Stimulated activated CD8-positive, alpha-beta memory T cell treated with anti-CD3 and anti-CD28 coated beads, Interleukin-7, amount 100 ng/mL, for 48 hours (primary cell): ENCODE measurements at regions not wholly inside any gene's neighbourhood (a gene's known extent, or its start where the extent isn't known, plus 50 kb on each side); places are given as distances from the start of the nearest gene placed in this dataset.
"Not testable (repeated sequence)": the region's sequence is repeated elsewhere in the genome, so short reads cannot be mapped to it uniquely, and the experiment has no call there.

Source experiments
- DNase-seq, 2 donors: peaks; one replicate each; pipeline ENCODE4 v3.0.0-alpha.2; 2020; ENCODE audit warnings: low read depth in 1 of 2; ENCODE audit errors: extremely low read depth in 1 of 2

DNA sequence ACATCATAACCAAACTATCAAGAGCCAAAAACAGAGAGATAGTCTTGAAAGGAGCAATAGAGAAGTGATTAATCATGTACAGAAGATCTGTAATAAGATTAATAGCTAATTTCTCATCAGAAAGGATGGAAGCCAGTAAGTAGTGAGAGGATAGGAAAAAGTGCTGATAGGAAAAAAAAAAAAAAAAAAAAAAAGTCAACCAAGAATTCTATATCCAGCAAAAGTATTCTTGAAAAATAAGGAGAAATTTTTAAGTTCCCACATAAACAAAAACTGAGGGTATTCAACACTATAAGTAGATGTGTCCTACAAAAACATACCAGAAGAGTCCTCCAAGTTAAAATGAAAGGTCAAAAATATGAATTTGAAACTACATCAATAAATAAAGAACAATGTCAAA lies 218.7 kb upstream of the GPC6 start:
- no peak for DNase-seq

DNA sequence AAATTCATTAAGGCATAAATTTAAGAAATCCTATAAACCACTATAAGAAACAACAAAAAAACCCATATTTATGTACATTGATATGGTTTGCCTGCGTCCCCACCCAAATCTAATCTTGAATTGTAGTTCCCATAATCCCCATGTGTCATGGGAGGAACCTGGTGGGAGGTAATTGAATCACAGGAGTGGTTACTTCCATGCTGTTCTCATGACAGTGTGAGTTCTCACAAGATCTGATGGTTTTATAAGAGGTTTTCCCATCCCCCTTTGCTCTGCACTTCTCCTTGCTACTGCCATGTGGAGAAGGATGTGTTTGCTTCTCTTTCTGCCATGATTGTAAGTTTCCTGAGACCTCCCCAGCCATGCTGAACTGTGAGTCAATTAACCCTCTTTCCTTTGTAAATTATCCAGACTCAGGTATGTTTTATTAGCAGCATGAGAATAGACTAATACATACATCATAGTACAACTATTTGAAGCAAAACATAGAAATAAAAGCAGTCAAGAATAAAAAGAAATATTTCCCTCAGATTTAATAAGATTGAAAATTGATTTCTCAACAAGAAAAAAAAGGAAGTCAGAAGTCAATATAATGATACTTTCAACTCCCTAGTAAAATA lies 209.0 kb upstream of the GPC6 start:
- DNase-seq = no peak

DNA sequence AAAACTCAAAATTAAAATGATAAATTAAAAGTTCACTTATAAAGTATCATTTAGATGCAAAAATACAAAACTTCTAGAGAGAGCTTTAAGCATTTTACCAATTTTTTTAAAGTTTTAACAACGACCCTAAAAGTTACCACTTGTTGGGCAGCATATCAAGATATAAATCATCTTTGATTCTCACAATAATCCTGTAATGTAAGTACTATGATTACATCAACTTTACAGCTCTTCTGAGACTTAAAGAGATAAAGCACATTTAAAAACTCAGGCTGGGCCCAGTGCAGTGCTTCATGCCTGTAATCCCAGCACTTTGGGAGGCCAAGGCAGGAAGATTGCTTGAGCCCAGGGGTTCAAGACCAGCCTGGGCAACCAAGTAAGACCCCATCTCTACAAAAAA lies 202.7 kb upstream of the GPC6 start:
- no peak for DNase-seq

DNA sequence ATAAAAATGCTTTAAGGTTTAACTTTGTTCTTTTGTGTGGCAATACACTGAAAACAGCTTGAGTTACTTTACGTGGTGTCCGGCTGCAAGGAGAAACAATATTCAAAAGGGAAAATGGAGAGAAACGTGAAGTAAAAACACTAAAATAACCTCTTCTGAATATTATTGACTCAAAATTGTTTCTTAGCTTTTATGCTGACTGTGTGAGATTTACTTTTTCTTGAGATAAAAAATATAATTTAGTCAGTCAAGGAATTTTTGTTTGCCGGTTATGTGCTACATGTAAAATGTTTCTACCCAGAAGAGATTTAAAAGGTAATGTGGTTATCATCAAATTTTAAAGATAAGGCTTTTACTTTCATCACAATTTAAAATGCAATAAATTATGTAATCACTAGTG lies 200.6 kb upstream of the GPC6 start:
- no peak for DNase-seq

DNA sequence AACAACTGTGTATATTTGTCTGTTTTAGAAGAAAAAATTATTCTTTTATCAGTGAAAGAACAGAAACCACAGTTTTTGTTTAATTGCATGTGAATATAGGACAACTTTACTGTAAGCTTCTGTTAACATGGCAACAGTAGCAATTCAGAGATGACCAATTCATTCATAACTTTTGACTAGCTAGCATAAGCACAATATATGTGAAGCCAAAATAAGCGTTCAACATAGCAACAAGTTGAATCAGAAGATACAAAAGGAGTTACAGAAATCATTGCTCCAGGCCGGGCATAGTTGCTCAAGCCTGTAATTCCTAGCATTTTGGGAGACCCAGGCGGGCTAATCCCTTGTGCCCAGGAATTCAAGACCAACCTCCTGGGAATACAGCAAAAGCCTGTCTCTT lies 197.1 kb upstream of the GPC6 start:
- DNase-seq = no peak

DNA sequence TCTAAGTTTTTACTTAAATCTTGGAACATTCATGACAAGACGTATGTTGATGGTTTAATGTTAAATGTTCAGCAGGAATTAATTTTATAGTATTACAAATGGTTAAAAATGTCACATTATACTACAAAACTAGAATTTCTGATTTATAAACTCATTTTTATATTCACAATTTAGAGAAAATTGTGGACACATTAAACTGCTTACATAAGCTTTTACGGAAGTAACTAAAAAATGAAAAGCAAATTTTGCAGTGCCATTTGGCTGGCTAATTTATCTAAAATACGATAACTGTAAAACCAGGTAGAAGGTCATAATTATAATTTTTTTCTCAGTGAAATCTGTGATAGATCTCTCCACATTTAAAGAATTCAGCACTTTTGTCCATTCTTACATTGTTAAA lies 190.2 kb upstream of the GPC6 start:
- no peak for DNase-seq

DNA sequence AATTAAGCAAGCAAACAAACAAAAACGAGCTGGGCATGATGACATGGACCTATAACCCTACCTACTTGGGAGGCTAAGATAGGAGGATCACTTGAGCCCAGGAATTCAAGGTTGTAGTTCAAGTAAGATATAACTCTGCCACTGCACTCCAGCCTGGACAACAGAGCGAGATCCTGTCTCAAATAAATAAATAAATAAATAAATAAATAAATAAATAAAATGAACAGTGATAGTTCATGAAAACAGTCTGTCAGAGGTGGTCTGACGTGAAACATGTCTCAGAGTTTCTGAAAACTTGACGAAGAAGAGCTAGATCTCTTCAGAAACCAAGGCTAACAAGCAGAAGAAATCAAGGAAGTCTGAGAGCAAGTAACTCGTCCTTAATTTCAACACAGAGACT lies 188.8 kb upstream of the GPC6 start:
- DNase-seq = no peak

DNA sequence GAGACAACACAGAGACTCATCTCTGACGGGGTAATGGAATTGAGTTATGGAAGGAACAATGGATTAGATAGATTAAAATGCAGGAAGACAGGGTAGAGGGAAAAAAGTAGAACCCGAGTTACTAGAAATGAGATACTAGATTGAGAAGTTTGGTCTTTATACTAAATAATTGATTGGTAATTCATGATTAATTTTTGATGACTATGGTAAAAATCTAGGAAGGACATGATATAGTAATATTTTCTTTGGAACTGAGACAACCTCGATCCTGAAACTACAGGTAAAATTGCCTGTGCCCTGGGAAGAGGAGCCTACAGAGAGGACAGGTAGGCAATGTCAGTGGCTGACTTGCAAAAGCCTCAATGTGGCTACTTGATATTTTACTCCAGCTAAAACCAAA lies 188.4 kb upstream of the GPC6 start:
- no peak for DNase-seq

DNA sequence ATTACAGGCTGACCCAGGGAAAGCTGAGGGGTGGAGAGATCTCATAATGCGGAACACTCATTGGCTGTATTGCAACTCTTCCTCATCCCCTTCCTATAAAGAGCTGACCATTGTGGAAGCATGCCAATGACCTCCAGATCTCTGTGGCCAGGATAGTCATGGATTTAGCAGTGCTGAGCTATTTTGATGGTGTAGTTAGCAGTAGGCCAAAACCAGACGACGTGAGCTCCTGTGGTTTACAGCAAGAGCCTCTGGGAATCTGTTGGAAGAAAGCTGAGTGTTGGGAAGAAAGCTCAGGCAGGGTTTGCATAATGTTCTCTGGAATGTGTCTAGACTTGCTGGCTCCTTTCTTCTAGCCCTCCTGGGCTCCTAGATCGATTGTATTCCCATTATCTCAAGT lies 187.5 kb upstream of the GPC6 start:
- no peak for DNase-seq

DNA sequence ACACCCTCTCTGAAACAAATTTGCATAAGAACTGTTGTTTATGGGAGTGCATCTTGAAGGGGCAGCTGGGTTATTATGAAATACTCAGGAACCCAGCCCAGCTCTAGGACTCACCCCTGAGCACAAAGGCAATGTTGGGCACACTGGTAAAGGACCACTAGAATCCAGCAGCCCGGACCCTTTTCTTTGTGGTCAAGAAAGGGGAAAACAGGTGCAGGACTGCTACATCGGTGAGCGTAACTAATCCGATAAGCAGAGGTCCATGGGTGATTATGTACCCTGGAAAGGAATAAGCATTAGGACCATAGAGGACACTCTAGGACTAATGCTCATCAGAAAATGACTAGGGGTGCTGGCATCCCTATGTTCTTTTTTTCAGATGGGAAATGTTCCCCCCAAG lies 185.0 kb upstream of the GPC6 start:
- DNase-seq = not testable (repeated sequence)

DNA sequence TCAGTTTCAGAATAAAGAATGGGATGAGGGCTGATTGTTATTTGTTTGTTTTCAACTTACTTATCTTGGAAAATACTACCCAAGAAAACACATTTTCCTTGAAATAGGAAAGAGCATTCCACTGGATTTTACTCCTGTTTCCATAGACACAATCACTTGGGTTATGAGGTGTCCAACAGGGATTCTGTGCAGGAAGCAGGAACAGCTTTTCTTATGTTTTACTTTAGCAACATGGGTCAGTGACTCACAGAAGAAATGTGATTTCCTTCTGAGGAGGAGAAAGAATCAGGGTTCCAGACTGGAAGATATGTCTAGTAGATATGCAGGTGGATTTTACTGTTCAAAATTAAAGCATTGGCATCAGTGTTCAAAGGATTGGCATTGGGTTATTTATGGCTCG lies 180.8 kb upstream of the GPC6 start:
- no peak for DNase-seq

DNA sequence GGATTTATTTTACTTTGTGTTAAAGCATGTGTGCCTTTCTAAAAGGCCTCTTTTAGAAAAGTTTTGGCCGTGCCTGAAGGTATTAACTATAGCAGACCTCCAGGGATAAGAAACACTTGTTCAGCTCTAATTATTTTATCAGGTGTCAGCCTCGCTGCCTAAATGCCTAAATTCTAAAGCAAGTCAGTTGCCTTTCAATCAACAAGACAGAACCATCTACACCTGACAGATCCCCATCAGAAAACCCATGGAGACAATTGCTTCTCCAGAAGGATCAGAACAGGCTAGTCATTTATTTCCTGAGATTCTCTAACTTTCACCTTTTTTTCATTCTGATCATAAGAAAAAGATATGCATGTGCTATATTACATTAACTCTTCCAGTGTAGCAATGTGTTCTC lies 171.4 kb upstream of the GPC6 start:
- DNase-seq = no peak

DNA sequence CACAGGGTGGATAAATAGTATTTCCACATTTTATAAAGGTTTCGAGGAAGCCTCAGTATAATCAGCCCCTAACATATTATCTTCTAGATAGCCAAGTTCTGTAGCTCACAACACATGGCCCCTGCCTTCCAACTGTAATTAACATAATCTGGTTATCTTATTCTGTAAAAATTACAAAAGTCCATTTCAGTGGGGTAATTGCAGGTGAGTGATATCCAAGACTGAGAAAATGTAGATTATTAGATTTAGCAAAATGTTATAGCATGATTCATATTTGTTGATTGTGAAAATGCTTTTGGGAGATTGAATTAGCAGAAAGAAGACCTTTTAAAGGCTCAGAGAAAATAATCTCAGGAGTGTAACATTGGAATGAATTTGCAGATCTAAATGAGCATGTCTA lies 168.3 kb upstream of the GPC6 start:
- no peak for DNase-seq

DNA sequence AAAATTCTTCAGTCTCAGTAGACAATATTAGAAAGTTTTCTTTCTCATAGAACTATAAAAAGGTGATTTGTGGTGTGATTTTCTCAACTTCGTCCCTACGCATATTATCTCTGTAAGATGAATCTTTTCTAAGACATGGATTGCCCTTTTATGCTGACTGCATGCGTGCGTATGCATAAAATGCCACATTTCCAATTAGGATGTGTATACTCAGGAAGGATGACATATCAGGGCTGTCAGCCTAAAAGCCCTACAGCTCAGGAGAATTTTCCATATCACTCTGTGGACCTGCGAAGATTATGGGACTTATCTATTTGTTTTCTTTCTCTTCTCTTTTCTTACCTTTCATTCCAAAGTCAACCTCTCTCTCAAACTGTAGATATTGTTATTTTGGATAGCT lies 166.5 kb upstream of the GPC6 start:
- no peak for DNase-seq

DNA sequence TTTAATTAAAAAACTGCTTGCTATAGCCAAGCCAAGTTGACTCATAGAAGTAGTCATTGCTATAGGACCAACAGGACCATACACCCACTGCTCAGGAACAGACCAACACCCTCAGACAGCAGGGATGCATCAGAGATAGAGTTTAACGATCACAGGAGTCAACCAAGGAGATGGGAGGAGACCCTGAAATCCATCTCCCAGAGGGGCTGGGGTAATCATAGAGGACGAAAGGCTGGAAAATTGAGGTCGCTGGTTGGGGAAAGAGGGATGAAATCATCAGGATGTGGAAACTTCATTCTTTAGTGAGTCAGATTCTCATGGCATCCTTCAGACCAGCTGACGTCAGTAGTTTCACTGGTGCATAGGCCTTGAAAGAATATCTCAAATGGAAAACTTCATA lies 160.4 kb upstream of the GPC6 start:
- no peak for DNase-seq

DNA sequence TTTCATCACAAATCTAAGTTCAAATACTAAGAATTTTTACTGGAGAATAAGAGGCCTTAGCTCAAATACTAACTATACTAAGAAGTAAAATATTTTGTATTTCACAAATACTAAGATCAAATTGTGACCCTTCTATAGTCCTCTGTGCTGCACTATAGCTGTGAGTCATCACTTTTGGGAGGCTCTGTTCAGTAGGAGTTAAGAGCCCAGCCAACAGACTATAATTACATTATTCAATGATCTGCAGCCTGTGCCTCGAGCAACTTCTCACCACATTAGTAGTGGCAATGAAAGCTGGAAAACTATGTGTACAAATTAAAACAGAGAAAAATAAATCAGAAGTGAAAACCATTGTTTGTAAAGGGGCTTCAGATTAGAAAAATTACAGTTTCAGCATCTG lies 147.3 kb upstream of the GPC6 start:
- no peak for DNase-seq

DNA sequence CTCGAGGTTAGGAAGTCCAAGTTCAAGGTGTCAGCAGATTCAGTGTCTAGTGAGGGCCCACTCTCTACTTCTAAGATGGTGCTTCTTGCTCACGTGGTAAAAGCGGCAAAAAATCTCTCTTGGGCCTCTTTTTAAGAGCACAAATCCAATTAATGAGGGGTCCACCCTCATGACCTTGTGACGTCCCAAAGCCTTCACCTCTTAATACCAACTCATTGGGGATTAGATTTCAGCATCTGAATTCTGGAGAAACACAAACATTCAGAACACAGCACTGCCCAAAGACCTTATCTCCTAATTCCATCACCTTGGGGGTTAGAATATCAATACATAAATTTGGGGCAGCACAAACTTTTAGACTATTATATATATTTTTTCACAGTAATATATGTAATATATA lies 146.4 kb upstream of the GPC6 start:
- DNase-seq = no peak

DNA sequence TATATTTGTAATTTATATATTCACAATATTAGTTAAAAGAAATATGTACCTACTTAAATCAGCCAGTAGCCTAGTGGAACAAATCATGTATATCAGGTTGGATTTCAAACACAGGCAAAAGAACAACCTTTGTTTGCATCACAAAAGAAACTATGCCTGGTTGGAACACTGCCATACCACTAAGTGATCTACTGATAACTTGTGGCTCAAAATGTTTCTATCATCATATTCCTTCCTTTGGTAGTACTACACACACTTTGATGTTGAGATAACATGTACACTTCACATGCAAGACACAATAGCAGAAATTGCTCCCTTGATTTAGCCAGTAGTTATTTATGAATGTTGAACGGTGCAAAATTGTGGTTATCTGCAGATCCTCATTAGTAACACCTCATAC lies 146.0 kb upstream of the GPC6 start:
- DNase-seq = no peak

DNA sequence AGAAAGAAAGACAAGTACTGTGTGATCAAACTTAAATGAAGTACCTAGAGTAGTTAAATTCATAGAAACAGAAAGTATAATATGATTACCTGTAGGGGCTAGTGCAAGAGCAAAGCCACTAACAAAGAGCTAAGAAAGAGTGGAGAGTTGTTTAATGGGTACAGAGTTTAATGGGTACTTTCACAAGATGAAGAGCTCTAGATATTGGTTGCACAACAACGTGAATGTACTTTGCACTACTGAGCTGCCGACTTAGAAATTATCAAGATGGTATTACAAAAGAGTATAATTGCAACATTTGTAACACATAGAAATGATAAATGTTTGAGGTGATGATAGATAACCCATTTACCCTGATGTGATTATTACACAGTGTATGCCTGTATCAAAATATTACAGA lies 140.3 kb upstream of the GPC6 start:
- DNase-seq = no peak

DNA sequence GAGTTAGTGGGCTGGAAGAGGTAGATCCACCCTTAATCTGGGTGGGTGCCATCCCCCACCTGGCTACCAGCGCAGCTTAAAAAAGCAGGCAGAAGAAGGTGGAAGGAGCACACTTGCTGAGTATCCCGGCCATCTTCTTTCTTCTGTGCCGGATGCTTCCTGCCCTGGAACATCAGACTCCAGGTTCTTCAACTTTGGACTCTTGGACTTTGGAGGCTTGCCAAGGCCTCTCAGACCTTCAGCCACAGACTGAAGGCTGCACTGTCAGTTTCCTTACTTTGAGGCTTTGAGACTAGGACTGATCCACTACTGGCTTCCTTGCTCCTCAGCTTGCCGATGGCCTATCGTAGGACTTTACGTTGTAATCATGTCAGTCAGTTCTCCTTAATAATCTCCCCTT lies 127.6 kb upstream of the GPC6 start:
- no peak for DNase-seq

DNA sequence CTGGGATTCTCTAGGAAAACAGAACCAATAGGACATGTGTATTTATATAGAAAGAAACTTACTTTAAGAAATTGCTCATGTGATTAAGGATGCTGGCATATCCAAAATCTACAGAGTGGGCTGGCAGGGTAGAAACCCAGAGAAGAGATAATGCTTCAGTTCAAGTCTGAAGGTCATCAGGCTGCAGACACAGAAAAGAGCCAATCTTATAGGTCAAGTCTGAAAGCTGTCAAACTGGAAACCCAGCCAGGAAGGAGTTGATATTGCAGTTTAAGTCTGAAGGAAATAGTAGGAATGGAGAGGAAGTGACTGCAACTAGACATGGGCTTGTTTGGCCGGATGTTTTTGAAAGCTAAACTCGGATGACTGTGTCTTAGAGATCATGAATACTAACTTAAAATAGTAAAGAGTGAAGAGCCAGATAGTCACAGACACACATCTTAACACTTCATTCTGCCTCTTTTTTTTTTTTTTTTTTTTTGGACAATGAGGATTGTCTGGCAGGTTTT lies 125.3 kb upstream of the GPC6 start:
- DNase-seq = no peak

DNA sequence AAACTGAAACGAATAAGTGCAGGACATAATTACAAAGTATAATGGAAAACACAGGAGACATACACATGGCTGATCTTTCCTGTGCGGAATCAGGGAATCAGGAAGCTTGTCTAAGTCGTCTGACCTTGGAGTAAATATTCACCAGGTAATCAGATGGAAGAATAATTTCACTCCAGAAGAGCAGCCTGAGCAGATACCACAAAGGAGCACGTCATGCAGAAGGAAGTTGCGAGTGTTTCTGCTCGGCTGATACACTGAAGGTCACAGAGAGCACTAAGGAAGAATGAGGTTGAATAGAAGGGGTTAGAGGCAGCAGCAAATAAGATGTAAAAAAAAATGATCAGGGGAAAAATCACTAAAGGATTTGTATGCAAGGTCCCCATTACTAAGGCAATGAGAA lies 122.3 kb upstream of the GPC6 start:
- no peak for DNase-seq

DNA sequence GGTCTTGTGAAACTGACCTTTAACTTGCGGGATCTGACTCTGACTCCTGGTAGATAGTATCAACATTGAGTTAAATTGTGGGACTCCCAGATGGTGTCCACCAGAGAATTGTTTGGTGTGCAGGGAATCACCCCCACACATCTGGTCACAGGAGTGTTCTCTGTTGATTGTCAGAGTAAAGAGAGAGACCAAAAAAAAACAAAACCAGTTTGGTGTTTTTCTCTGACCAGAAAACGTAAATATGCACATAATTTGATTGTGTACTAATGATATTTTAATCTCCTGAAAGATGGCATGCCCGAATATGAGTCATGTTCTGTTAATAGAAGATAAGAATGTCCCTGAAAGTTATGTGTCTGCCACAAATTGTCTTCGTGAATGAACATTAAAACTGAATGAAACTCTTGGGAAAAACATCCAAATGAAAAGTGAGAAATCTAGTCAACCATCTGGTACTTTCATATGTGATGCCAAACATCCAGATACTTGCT lies 118.5 kb upstream of the GPC6 start:
- no peak for DNase-seq
